ENCODE measurements at regions not wholly inside any gene's neighbourhood (a gene's known extent, or its start where the extent isn't known, plus 50 kb on each side); places are given as distances from the start of the nearest gene placed in this dataset.

DNA sequence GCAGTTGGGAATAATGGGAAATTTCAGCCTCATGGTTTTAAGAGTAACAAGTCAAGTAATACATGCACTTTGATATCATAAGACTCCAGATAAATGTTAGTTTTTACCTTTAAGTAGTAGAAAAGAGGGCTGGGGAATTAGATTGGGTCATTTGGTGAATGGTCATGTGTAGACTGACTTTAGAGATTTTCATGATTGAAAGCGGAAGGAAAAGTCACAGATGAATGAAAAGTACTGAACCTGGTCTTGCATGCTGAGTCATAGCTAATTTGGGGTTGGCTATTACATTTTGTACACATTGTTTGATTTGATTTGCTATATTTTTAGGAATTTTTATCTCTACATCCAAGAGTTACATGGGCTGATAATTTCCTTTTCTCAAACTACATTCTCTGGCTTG lies 539.4 kb upstream of the SPHKAP start:
- no peaks in the 10 kb centered on the region for H3K9me3 ChIP-seq
- H3K36me3 ChIP-seq, result no peaks in the 10 kb centered on the region
- no peak overlapping the region for H3K4me3 ChIP-seq
- TF ChIP-seq, protein P1, sequence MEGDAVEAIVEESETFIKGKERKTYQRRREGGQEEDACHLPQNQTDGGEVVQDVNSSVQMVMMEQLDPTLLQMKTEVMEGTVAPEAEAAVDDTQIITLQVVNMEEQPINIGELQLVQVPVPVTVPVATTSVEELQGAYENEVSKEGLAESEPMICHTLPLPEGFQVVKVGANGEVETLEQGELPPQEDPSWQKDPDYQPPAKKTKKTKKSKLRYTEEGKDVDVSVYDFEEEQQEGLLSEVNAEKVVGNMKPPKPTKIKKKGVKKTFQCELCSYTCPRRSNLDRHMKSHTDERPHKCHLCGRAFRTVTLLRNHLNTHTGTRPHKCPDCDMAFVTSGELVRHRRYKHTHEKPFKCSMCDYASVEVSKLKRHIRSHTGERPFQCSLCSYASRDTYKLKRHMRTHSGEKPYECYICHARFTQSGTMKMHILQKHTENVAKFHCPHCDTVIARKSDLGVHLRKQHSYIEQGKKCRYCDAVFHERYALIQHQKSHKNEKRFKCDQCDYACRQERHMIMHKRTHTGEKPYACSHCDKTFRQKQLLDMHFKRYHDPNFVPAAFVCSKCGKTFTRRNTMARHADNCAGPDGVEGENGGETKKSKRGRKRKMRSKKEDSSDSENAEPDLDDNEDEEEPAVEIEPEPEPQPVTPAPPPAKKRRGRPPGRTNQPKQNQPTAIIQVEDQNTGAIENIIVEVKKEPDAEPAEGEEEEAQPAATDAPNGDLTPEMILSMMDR (IDR thresholded peaks at IDR 0.05), result no peak
- TF ChIP-seq POLR2A (IDR thresholded peaks at IDR 0.05), result no peak
- H3K4me1 ChIP-seq, result no peaks in the 10 kb centered on the region
- no peak for DNase-seq
- H3K27ac ChIP-seq, result no peak overlapping the region
- no peaks in the 10 kb centered on the region for H3K27me3 ChIP-seq

DNA sequence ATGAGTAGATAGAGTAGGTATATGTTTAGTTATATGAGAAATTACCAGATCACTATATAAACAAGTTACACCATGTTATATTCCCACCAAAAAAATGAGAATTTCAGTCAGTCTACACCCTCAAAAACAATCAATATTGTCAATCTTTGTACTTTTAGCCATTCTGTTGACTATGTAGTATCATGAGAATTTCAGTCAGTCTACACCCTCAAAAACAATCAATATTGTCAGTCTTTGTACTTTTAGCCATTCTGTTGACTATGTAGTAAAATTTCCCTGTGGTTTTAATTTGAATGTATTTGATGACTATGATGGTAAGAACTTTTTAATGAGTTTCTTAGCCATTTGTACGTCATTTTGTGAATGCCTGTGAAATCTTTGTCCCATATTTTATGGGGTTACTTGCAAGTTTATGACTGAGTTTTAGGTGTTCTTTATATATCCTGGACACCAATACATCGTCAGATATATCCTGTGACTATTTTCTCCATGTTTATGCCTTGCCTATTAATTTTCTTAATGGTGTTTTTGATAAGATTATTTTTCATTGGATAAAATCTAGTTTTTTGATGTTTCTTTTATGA lies 528.4 kb upstream of the SPHKAP start:
- Histone ChIP-seq H3K27ac (no peak overlapping the region), H3K27me3 (no peaks in the 10 kb centered on the region), H3K4me1 (no peaks in the 10 kb centered on the region), H3K9me3 (no peaks in the 10 kb centered on the region), H3K4me3 (no peak overlapping the region), H3K36me3 (no peaks in the 10 kb centered on the region)
- no peak for TF ChIP-seq POLR2A (IDR thresholded peaks at IDR 0.05)
- TF ChIP-seq, protein P1 (IDR thresholded peaks at IDR 0.05), result no peak
- DNase-seq, result no peak

DNA sequence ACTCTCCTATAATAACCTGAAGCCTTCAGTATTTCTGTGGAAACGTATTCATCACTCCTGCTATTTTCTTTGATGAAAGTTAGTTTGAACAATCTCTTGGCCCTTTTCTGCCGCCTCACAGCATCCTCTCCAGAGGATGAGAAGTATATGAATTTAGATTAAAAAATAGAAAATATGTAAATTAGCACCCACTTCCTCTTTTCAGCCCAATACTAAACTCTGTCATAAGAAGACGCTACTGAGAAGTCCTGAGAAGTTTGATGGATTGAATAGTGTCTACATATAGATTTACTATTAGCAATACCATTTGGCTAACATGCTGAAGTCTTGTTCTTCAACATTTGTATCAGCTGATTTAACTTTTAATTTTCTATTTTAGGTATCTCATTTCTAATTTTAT lies 526.4 kb upstream of the SPHKAP start:
- Histone ChIP-seq H3K27me3 (no peaks in the 10 kb centered on the region), H3K4me1 (no peaks in the 10 kb centered on the region), H3K4me3 (no peak overlapping the region), H3K27ac (no peak overlapping the region), H3K36me3 (no peaks in the 10 kb centered on the region), H3K9me3 (no peaks in the 10 kb centered on the region)
- DNase-seq, result no peak
- TF ChIP-seq POLR2A (IDR thresholded peaks at IDR 0.05), result no peak
- TF ChIP-seq, protein P1 (IDR thresholded peaks at IDR 0.05), result no peak

DNA sequence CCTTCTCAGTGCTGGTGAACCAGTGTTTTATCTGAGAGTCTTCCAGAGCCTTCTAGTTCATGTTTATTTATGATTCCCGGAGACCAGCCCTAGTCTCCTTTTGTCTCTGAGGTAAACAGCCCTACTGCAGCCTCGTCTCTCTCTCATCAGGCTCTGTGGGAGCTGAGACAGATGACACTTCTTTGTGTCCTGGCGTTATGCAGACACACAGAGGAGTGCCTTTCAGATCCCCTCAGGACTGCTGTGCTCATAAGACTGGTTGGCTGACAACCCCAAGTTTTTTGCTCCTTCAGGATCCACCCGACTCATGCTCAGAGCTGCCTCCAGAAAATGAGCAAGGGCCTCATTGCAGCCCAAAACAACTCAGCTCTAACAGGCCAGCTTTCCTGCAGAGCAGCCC lies 523.8 kb upstream of the SPHKAP start:
- no peaks in the 10 kb centered on the region for H3K27me3 ChIP-seq
- no peaks in the 10 kb centered on the region for H3K36me3 ChIP-seq
- no peak overlapping the region for H3K27ac ChIP-seq
- no peaks in the 10 kb centered on the region for H3K9me3 ChIP-seq
- no peak overlapping the region for H3K4me3 ChIP-seq
- no peaks in the 10 kb centered on the region for H3K4me1 ChIP-seq
- TF ChIP-seq, protein P1 (IDR thresholded peaks at IDR 0.05), result no peak
- no peak for TF ChIP-seq POLR2A (IDR thresholded peaks at IDR 0.05)
- no peak for DNase-seq

DNA sequence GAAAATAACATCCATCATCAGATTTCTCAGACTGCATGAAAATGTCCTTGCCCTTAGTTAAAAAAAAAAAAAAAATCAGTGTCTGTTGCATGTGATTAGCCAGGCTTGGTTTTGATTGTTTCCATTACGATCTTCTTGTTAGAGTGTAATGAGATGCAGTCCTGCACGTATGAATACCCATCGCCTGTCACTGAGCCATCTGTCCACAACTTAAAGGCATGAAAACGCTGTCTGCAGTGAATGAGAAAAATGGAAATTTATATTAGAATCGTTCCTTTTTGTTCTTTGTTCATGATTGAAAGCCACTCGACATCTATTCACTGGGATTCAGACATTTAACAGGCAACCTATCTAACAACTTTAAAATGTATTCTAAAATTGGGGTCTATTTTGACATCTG lies 521.7 kb upstream of the SPHKAP start:
- no peak overlapping the region for H3K4me3 ChIP-seq
- no peaks in the 10 kb centered on the region for H3K36me3 ChIP-seq
- DNase-seq, result no peak
- no peaks in the 10 kb centered on the region for H3K9me3 ChIP-seq
- no peak overlapping the region for H3K27ac ChIP-seq
- no peaks in the 10 kb centered on the region for H3K4me1 ChIP-seq
- no peaks in the 10 kb centered on the region for H3K27me3 ChIP-seq
- no peak for TF ChIP-seq POLR2A (IDR thresholded peaks at IDR 0.05)
- TF ChIP-seq, protein P1 (IDR thresholded peaks at IDR 0.05), result no peak

DNA sequence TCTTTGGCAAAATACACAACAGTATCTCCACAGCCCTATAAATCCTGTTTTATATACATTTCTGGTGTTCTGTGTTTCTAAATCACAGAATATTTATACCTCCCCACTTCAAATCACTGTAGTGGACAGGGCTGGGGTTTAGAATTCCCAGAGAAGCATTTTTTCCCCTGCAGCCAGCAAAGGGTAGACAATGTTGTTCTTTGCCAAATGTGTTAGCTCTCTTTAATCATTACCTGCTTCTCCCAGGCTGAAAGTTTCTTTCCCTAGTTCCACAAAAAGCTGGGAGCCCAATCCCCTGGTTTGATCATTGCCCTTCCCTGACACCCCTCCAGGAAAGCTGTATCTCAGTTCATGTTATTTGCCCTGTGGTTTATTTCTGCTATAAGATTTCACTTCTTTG lies 520.0 kb upstream of the SPHKAP start:
- H3K4me3 ChIP-seq, result no peak overlapping the region
- H3K4me1 ChIP-seq, result no peaks in the 10 kb centered on the region
- no peak for DNase-seq
- H3K36me3 ChIP-seq, result no peaks in the 10 kb centered on the region
- H3K27ac ChIP-seq, result no peak overlapping the region
- no peaks in the 10 kb centered on the region for H3K27me3 ChIP-seq
- H3K9me3 ChIP-seq, result no peaks in the 10 kb centered on the region
- TF ChIP-seq POLR2A (IDR thresholded peaks at IDR 0.05), result no peak
- TF ChIP-seq, protein P1 (IDR thresholded peaks at IDR 0.05), result no peak

Measured in Peyer's patch (tissue), 4 donors.